OCI-LY7 (cell line): ENCODE measurements at regions not wholly inside any gene's neighbourhood (a gene's known extent, or its start where the extent isn't known, plus 50 kb on each side); places are given as distances from the start of the nearest gene placed in this dataset.

Experiments
- EZH2phosphoT487 ChIP-seq: fragments of 200-600 bp; sonication (generic); IDR thresholded peaks from 2 replicates; pipeline ENCODE4 v1.6.1; 2018; ENCODE audit warnings: low read depth, borderline replicate concordance, mild to moderate bottlenecking, mixed run types, antibody characterized with exemption, low read length, moderate library complexity, mixed read lengths
- TF ChIP-seq, protein P1 (sequence below): fragments of 200-600 bp; sonication (generic); conservative IDR thresholded peaks from 2 replicates; pipeline ENCODE4 v1.5.1; 2014; ENCODE audit warnings: mild to moderate bottlenecking, antibody characterized with exemption, low read length, moderate library complexity, mixed read lengths

DNA sequence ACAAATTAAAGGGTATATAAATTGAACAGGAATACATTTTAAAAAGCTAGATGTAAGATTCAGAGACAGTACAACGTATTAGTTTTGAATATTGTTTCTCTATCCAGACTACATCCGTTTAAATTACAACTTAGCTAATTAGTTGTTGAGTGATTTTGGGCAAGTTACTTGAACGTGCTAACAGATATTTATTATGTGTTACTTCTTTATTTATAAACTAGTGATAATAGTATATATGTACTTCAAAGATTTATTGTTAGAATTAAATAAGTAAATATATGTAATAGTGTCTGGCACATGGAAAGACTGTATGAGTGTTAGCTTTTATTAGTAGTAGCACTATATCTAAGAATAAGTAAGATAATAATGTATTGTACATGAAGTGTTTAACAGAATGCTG is 92.0 kb upstream of the GBE1 start:
- TF ChIP-seq, protein P1, sequence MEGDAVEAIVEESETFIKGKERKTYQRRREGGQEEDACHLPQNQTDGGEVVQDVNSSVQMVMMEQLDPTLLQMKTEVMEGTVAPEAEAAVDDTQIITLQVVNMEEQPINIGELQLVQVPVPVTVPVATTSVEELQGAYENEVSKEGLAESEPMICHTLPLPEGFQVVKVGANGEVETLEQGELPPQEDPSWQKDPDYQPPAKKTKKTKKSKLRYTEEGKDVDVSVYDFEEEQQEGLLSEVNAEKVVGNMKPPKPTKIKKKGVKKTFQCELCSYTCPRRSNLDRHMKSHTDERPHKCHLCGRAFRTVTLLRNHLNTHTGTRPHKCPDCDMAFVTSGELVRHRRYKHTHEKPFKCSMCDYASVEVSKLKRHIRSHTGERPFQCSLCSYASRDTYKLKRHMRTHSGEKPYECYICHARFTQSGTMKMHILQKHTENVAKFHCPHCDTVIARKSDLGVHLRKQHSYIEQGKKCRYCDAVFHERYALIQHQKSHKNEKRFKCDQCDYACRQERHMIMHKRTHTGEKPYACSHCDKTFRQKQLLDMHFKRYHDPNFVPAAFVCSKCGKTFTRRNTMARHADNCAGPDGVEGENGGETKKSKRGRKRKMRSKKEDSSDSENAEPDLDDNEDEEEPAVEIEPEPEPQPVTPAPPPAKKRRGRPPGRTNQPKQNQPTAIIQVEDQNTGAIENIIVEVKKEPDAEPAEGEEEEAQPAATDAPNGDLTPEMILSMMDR: no peak
- TF ChIP-seq EZH2phosphoT487: no peak
